ENCODE measurements at regions not wholly inside any gene's neighbourhood (a gene's known extent, or its start where the extent isn't known, plus 50 kb on each side); places are given as distances from the start of the nearest gene placed in this dataset.

DNA sequence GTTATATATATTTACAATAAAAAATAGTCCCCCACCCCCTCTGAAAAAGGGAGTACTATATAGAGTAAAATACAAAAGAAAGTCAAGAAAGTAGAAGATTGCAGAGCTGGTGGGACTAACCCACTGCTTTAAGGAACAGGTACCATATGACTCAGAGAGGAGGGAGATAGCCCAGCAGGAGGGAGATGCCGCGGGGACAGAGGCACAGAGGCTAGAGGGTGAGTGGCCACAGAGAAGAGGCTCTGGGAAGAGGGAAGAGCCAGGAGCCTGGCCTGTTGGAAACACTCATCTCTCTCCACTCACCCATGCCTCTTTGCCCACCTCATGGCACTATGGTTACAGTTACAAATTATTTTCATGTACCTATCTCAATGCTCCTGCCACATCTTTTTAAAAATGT is 53.6 kb upstream of the LYVE1 start:
- TF ChIP-seq POLR2AphosphoS5 (IDR thresholded peaks at IDR 0.05) (no peak), POLR2A (IDR thresholded peaks at IDR 0.05) (no peak), CTCF (IDR thresholded peaks at IDR 0.05) (no peak), EP300 (IDR thresholded peaks at IDR 0.05) (no peak)
- ATAC-seq: no peak
- no peaks in the 10 kb centered on the region for H3K27me3 ChIP-seq
- H3K36me3 ChIP-seq: peaks cover 0 to 27% of the 10 kb centered on the region in 2 donors
- peaks cover 15 to 69% (median 32%) of the 10 kb centered on the region in 3 donors for H3K4me1 ChIP-seq
- H3K4me3 ChIP-seq: no peak overlapping the region
- 81 to 83% methylated on average over 2 of the region's 2 CpGs for WGBS, 2 donors (ENCODE audit: low coverage in 1 of 2)
- H3K27ac ChIP-seq: peak overlapping the region in 3 of 4 donors; percentile 81 to 89 (median 86)
- no peaks in the 10 kb centered on the region for H3K9me3 ChIP-seq

GRCh38 chr11:10619131-10619680 is 50.7 kb upstream of the LYVE1 start:
- no peak for ATAC-seq
- Histone ChIP-seq H3K4me3 (no peak overlapping the region), H3K27ac (peak overlapping the region; percentile 81 to 94 (median 88)), H3K4me1 (peaks cover 15 to 45% (median 17%) of the 10 kb centered on the region in 3 donors), H3K36me3 (peaks cover 0 to 32% of the 10 kb centered on the region in 2 donors), H3K27me3 (no peaks in the 10 kb centered on the region), H3K9me3 (no peaks in the 10 kb centered on the region)
- 60 to 80% methylated on average over 1 to 2 of the region's 2 CpGs for WGBS, 2 donors (ENCODE audit: low coverage in 1 of 2)
- TF ChIP-seq POLR2A (IDR thresholded peaks at IDR 0.05) (no peak), POLR2AphosphoS5 (IDR thresholded peaks at IDR 0.05) (no peak)

- Histone ChIP-seq H3K27me3 (no peaks in the 10 kb centered on the region), H3K27ac (peak overlapping the region; percentile 81 to 94 (median 88)), H3K4me3 (no peak overlapping the region), H3K4me1 (peaks cover 12 to 37% (median 15%) of the 10 kb centered on the region in 3 donors), H3K9me3 (no peaks in the 10 kb centered on the region), H3K36me3 (peaks cover 0 to 34% of the 10 kb centered on the region in 2 donors)
- ATAC-seq: peak; percentile 87
- 30 to 43% methylated on average over 1 to 3 of the region's 3 CpGs for WGBS, 2 donors (ENCODE audit: low coverage in 1 of 2)
- TF ChIP-seq EP300 (IDR thresholded peaks at IDR 0.05) (peak; percentile 87), POLR2A (IDR thresholded peaks at IDR 0.05) (no peak), CTCF (IDR thresholded peaks at IDR 0.05) (no peak), POLR2AphosphoS5 (IDR thresholded peaks at IDR 0.05) (peak; percentile 87)
Measured at GRCh38 chr11:10618490-10618889, 50.0 kb upstream of the LYVE1 start.
